GM18858 (cell line): ENCODE measurements at regions not wholly inside any gene's neighbourhood (a gene's known extent, or its start where the extent isn't known, plus 50 kb on each side); places are given as distances from the start of the nearest gene placed in this dataset.

ENCODE experiments used
- ATAC-seq: cut with Tn5 transposase; IDR thresholded peaks from one replicate; pipeline ENCODE4 v1.9.1; 2021; ENCODE audit not compliant: unreplicated experiment

- no peak for ATAC-seq
Observed at GRCh38 chr20:52864916-52865605, 107.1 kb upstream of the TSHZ2 start.

GRCh38 chr20:52859156-52859876 lies 112.8 kb upstream of the TSHZ2 start:
- ATAC-seq: no peak

GRCh38 chr20:52852714-52853113 lies 119.4 kb upstream of the TSHZ2 start:
- no peak for ATAC-seq

- no peak for ATAC-seq
Observed at GRCh38 chr20:52847731-52848359, 124.3 kb upstream of the TSHZ2 start.

- ATAC-seq: no peak
Observed at GRCh38 chr20:52847029-52847660, 125.0 kb upstream of the TSHZ2 start.

GRCh38 chr20:52845044-52845443 lies 127.1 kb upstream of the TSHZ2 start:
- ATAC-seq: no peak

GRCh38 chr20:52843425-52843824 lies 128.7 kb upstream of the TSHZ2 start:
- ATAC-seq: no peak

GRCh38 chr20:52841003-52841402 lies 131.2 kb upstream of the TSHZ2 start:
- no peak for ATAC-seq

GRCh38 chr20:52840041-52840440 lies 132.1 kb upstream of the TSHZ2 start:
- ATAC-seq: no peak

GRCh38 chr20:52838510-52839241 lies 133.5 kb upstream of the TSHZ2 start:
- ATAC-seq: no peak

- no peak for ATAC-seq
Observed at GRCh38 chr20:52837378-52837777, 134.8 kb upstream of the TSHZ2 start.

GRCh38 chr20:52833901-52834300 lies 138.3 kb upstream of the TSHZ2 start:
- no peak for ATAC-seq

- no peak for ATAC-seq
Observed at GRCh38 chr20:52832151-52832774, 139.9 kb upstream of the TSHZ2 start.

GRCh38 chr20:52830598-52830997 lies 141.6 kb upstream of the TSHZ2 start:
- ATAC-seq: no peak

GRCh38 chr20:52829111-52829510 lies 143.0 kb upstream of the TSHZ2 start:
- ATAC-seq: no peak

GRCh38 chr20:52828199-52828598 lies 144.0 kb upstream of the TSHZ2 start:
- ATAC-seq: no peak

- ATAC-seq: no peak
Observed at GRCh38 chr20:52826722-52827121, 145.4 kb upstream of the TSHZ2 start.

GRCh38 chr20:52826321-52826720 lies 145.8 kb upstream of the TSHZ2 start:
- ATAC-seq: no peak

- no peak for ATAC-seq
Observed at GRCh38 chr20:52824494-52825216, 147.5 kb upstream of the TSHZ2 start.

GRCh38 chr20:52823303-52823702 lies 148.9 kb upstream of the TSHZ2 start:
- ATAC-seq: no peak
